HG03175 (cell line): ENCODE measurements at regions not wholly inside any gene's neighbourhood (a gene's known extent, or its start where the extent isn't known, plus 50 kb on each side); places are given as distances from the start of the nearest gene placed in this dataset.

Experiments
- ATAC-seq: cut with Tn5 transposase; IDR thresholded peaks from one replicate; pipeline ENCODE4 v1.9.1; 2021; ENCODE audit warnings: mild to moderate bottlenecking, moderate library complexity; ENCODE audit not compliant: unreplicated experiment

DNA sequence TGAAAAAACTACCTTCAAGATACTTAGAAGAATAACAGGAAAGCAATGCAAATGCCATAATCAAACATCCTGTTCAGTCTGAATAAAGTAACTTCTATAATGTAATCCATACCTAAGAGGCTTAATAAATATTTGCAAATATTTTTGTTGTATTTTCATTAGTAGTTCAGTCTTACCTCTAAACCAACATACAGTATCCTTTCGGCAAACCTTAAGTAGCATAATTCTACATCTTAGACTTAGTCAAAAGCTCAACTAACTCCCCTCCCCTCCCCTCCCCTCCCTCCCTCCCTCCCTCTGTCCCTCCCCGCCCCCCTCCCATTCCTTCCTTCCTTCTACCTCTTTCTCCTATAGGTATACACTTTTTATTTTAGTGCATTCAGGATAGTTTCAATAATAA is 1373.2 kb downstream of the SUCLG1 start:
- no peak for ATAC-seq

- no peak for ATAC-seq
Observed at GRCh38 chr2:83081826-83082690, 1377.0 kb downstream of the SUCLG1 start.

DNA sequence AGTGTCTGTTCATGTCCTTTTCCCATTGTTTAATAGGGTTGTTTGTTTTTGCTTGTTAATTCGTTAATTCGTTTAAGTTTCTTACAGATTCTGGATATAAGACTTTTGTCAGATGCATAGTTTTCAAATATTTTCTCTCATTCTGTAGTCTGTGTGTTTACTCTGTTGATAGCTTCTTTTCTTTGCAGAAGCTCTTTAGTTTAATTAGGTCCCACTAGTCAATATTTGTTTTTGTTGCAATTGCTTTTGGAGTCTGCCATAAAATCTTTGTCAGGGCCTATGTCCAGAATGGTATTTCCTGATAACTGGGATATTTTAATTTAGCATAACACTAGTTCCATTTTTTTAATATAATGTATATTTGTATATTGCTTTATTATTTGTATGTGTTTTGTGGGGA is 1380.1 kb downstream of the SUCLG1 start:
- ATAC-seq = no peak

GRCh38 chr2:83072767-83073166 is 1386.3 kb downstream of the SUCLG1 start:
- no peak for ATAC-seq

- ATAC-seq = no peak
Observed at GRCh38 chr2:83071914-83072313, 1387.2 kb downstream of the SUCLG1 start.

DNA sequence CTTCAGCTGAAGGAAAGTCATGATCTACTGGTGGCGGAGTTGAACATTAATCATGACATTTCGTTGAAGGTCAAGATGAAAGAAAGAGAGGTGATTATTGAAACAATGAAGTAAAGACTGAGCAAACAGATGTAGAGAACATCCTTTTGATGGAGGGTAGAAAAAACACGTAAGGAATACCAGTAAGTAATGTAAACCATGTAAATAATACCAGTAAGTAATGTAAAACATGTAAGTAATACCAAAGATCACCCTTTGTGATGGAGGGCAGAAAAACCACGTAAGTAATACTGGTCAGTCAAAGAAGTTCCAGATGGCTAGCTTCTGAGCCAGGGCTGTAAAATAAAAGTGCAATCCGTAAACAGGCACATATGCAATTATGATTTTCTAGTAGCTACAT is 1387.7 kb downstream of the SUCLG1 start:
- no peak for ATAC-seq

- ATAC-seq = no peak
Observed at GRCh38 chr2:83069724-83070123, 1389.4 kb downstream of the SUCLG1 start.

- ATAC-seq = no peak
Observed at GRCh38 chr2:83068714-83069113, 1390.4 kb downstream of the SUCLG1 start.

- no peak for ATAC-seq
Observed at GRCh38 chr2:83067947-83068346, 1391.1 kb downstream of the SUCLG1 start.

- ATAC-seq = no peak
Observed at GRCh38 chr2:83063933-83064332, 1395.1 kb downstream of the SUCLG1 start.

DNA sequence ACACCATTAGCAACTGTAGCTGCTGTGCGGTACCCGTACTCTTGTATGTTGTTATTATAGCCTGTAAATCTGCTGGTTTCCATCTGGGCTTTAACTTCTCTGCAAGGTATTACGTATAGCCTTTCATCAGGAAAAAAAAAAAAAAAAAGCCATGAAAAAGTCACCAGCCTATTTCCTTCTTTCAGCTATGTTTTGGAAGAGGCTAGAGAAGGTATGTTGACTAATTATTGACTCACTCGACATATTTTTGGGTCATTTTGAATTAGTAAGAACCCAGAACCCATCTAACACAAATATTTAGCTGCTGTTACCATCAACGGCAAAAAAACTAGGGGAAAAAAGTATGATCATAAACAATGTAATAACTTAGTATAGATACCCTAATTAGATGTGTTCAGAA is 1395.6 kb downstream of the SUCLG1 start:
- ATAC-seq = no peak

DNA sequence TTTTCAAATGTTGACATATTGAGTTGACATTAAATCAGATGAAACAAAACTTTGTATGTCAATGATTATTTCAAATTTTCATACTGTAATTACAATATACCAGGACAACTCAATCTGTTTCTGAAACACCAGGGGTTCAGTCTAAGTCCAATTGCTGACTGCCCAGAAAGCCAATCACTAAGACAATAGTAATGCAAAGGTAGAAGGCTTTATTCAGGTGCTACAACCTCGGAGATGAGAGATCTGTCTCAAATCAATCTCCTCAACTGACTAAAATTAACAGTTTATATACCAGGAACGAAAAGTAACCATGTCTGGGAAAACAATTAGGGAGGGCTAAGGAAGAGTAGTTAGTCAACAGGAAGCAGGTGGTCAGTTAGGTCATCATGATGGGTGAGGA is 1400.4 kb downstream of the SUCLG1 start:
- no peak for ATAC-seq

DNA sequence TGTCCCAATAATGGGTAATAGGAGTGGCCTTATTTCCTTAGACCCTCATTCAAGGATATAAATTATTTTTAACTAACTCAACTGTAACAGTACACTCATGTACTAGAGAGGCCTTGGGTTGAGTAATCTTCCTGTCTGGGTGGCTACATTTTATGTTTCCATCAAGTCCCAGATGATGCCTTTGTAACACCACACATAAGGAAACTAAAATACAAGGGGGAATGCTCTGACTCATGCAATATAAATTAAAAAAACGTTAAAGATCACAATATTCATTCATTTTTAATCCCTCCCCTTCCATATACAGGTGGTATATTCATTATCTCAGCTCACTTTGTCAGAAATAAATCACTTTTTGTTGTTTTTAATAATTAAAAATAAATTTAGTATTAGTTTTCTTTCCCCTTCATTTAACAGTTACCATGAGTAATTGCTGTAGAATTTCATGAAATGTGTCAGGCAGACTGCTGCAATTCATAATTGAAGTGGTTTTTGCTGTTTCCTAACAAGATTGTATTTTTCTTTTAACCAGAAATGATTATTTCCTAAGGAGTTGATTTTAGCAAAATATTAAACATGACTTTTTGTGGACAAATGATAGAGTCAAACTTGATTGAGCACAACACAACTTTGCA is 1403.6 kb downstream of the SUCLG1 start:
- ATAC-seq = no peak

DNA sequence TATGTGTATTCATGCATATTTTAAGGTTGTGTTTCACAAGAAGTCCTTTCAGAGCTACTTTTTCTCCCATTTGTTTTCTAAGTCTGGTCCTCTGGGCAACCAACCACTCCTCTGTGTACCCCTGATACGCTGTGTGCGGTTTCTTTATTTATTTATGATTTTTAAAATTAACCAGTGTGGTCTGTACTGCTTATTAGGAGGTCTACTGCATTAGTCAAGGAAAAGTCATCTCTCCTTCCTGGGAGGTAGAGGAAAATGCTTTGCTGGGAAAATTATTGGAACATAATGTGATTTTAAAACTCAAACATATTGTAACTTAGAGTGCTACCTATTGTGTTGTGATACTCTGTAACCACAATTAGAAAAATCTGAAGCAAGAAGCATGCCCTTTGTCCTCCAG is 1404.3 kb downstream of the SUCLG1 start:
- ATAC-seq = no peak

- no peak for ATAC-seq
Observed at GRCh38 chr2:83051538-83052170, 1407.4 kb downstream of the SUCLG1 start.

GRCh38 chr2:83042053-83042452 is 1417.0 kb downstream of the SUCLG1 start:
- no peak for ATAC-seq

DNA sequence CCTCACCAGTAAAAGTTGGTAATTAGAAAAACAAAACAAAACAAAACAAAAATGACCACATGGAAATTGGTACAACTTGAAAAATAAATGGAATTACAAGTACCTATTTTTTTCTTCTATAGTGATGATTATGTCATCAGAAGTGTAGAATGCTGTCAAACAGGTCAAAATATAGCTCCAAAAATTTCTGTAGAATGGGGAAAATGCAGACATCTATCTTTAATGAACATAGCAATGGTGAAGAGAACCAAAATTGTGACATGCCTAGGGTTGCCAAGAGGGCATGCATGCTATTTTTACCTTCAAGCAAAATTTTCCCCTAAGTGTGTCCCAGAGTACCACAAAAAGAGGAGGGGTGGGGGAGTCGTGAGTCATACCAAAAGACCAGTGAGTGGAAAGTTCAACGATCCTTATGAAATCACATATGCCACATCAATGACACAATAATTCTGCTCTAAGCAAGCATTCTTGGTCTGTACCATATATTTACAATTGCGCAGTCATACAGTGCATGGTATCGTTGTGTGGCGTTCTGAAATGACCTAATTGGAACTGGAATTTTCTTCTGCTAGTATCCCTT is 1436.4 kb downstream of the SUCLG1 start:
- no peak for ATAC-seq

DNA sequence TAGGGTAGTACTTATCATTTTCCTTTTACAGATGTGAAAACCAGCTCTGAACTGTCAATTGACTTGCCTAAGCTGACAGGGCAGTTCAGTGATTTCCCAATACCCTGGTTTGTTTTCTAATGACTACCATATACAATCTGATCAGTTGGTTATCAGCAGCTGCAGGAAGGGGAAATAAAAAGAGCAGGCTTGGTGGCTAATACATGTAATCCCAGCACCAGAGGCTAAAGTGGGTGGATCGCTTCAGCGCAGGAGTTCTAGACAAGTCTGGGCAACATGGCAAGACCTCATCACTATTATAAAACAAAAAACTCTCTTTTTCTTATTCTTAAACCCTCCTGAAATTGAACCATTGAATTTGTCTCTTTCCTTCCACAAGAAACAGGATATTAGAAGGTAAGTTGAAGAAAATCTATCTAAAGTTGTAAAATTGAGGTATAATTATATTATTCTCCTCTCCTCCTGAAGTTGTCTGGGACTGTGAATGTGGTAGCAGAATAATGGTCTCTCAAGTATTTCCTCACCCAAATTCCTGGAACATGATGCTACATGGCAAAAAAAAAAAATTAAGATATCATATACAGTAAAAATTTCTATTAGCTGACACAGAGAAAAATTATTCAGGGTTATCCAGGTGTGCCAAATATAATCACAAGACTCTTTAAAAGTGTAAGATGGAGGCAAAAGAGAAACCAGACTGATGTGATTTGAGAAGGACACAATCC is 1441.6 kb downstream of the SUCLG1 start:
- no peak for ATAC-seq

DNA sequence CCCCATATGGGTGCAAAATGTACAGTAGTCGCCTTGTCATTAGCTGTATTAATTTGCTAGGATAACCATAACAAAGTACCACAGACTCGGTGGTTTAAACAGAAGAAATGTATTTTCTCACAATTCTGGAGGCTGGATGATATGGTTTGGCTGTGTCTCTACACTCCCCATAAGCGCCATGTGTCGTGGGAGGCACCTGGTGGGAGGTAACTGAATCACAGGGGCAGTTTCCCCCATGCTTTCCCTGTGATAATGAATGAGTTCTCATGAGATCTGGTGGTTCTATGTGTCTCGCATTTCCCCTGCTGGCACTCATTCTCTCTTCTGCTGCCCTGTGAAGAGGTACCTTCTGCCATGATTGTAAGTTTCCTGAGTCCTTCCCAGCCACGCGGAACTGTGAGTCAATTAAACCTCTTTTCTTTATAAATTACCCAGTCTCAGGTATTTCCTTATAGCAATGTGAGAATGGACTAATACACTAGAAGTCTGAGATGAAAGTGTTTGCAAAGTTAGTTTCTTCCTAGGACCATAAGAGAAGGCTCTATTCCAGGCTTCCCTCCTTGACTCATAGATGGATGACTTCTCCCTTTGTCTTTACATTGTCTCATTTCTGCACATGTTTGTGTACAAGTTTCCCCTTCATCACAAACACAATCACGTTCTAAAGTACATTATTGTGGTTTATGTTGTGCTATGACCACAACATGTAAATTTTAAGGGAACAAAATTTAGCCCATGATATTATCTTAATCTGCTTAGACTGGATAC is 1442.6 kb downstream of the SUCLG1 start:
- no peak for ATAC-seq

DNA sequence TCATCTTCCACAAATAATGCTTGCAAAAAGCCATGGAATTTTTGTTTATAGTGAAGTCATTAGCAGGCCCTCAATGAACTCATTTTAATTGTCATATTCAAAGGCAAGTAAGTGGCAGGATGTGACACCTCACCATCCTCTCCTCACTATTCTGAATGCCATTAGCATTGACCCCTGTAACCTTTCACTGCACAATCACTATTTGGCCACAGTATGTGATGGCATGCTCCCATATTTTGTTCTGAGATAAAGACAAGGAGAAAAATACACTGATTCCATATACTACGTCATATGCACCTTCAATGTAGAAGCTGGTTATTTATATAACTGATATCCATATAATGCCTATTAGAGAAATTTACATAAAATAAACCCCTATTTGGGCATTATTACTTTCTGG is 1443.2 kb downstream of the SUCLG1 start:
- ATAC-seq = no peak
